ENCODE measurements at regions not wholly inside any gene's neighbourhood (a gene's known extent, or its start where the extent isn't known, plus 50 kb on each side); places are given as distances from the start of the nearest gene placed in this dataset.

GRCh38 chr6:76439811-76440210, 367.3 kb upstream of the IMPG1 start:
- no peaks in the 10 kb centered on the region for H3K4me1 ChIP-seq (ENCODE audit: insufficient read depth)
- H3K27me3 ChIP-seq = no peaks in the 10 kb centered on the region
- TF ChIP-seq EZH2 (IDR thresholded peaks at IDR 0.05; ENCODE audit: borderline replicate concordance) = no peak
- TF ChIP-seq EZH2phosphoT487 (IDR thresholded peaks at IDR 0.05; ENCODE audit: low read depth, severe bottlenecking, unreplicated experiment) = no peak
- TF ChIP-seq CTCF (IDR thresholded peaks at IDR 0.05; ENCODE audit: poor library complexity) = no peak
- H2AFZ ChIP-seq = no peak overlapping the region
- H3K4me2 ChIP-seq = no peak overlapping the region
- no peaks in the 10 kb centered on the region for H3K9me3 ChIP-seq (ENCODE audit: low read depth)
- no peaks in the 10 kb centered on the region for H3K9me2 ChIP-seq (replicated peaks; ENCODE audit: insufficient read depth)
- H3K27ac ChIP-seq = no peak overlapping the region
- H3K79me2 ChIP-seq = no peaks in the 10 kb centered on the region
- no peaks in the 10 kb centered on the region for H4K20me1 ChIP-seq (ENCODE audit: insufficient read depth, poor library complexity, severe bottlenecking)
- DNase-seq (ENCODE audit: low spot score) = no peak
- H3K4me3 ChIP-seq = no peak overlapping the region
- no peaks in the 10 kb centered on the region for H3K36me3 ChIP-seq (replicated peaks; ENCODE audit: insufficient read depth, low read depth)
- WGBS (ENCODE audit: low lambda C conversion rate, missing lambda C conversion rate) = 74% methylated on average over 2 of the region's 2 CpGs

- no peak for TF ChIP-seq EZH2phosphoT487 (IDR thresholded peaks at IDR 0.05; ENCODE audit: low read depth, severe bottlenecking, unreplicated experiment)
- TF ChIP-seq EZH2 (IDR thresholded peaks at IDR 0.05; ENCODE audit: borderline replicate concordance) = no peak
- no peak for TF ChIP-seq CTCF (IDR thresholded peaks at IDR 0.05; ENCODE audit: poor library complexity)
- Histone ChIP-seq H4K20me1 (ENCODE audit: insufficient read depth, poor library complexity, severe bottlenecking) (no peaks in the 10 kb centered on the region), H3K36me3 (replicated peaks; ENCODE audit: insufficient read depth, low read depth) (no peaks in the 10 kb centered on the region), H3K4me1 (ENCODE audit: insufficient read depth) (no peaks in the 10 kb centered on the region), H3K9me3 (ENCODE audit: low read depth) (no peaks in the 10 kb centered on the region), H3K27ac (no peak overlapping the region), H3K4me3 (no peak overlapping the region), H2AFZ (no peak overlapping the region), H3K79me2 (no peaks in the 10 kb centered on the region), H3K27me3 (no peaks in the 10 kb centered on the region), H3K9me2 (replicated peaks; ENCODE audit: insufficient read depth) (no peaks in the 10 kb centered on the region), H3K4me2 (no peak overlapping the region)
- WGBS (ENCODE audit: low lambda C conversion rate, missing lambda C conversion rate) = 56% methylated on average over 1 of the region's 1 CpG
- DNase-seq (ENCODE audit: low spot score) = no peak
Observed at GRCh38 chr6:76438768-76439167, 366.3 kb upstream of the IMPG1 start.

GRCh38 chr6:76435174-76435573, 362.7 kb upstream of the IMPG1 start:
- no peak overlapping the region for H2AFZ ChIP-seq
- TF ChIP-seq EZH2phosphoT487 (IDR thresholded peaks at IDR 0.05; ENCODE audit: low read depth, severe bottlenecking, unreplicated experiment) (no peak), CTCF (IDR thresholded peaks at IDR 0.05; ENCODE audit: poor library complexity) (no peak), EZH2 (IDR thresholded peaks at IDR 0.05; ENCODE audit: borderline replicate concordance) (no peak)
- H3K27me3 ChIP-seq = no peaks in the 10 kb centered on the region
- WGBS (ENCODE audit: low lambda C conversion rate, missing lambda C conversion rate) = 93% methylated on average over 1 of the region's 1 CpG
- H3K4me3 ChIP-seq = no peak overlapping the region
- H3K9me2 ChIP-seq (replicated peaks; ENCODE audit: insufficient read depth) = no peaks in the 10 kb centered on the region
- no peaks in the 10 kb centered on the region for H3K9me3 ChIP-seq (ENCODE audit: low read depth)
- no peak for DNase-seq (ENCODE audit: low spot score)
- H3K79me2 ChIP-seq = no peaks in the 10 kb centered on the region
- no peaks in the 10 kb centered on the region for H3K4me1 ChIP-seq (ENCODE audit: insufficient read depth)
- H3K36me3 ChIP-seq (replicated peaks; ENCODE audit: insufficient read depth, low read depth) = no peaks in the 10 kb centered on the region
- no peak overlapping the region for H3K27ac ChIP-seq
- no peaks in the 10 kb centered on the region for H4K20me1 ChIP-seq (ENCODE audit: insufficient read depth, poor library complexity, severe bottlenecking)
- H3K4me2 ChIP-seq = no peak overlapping the region

Measured in hepatocyte (in vitro differentiated cells).